ENCODE measurements at regions not wholly inside any gene's neighbourhood (a gene's known extent, or its start where the extent isn't known, plus 50 kb on each side); places are given as distances from the start of the nearest gene placed in this dataset.

GRCh38 chr10:59125666-59126065 is 50.8 kb upstream of the PHYHIPL start:
- Histone ChIP-seq H3K79me2 (ENCODE audit: control insufficient read depth, insufficient read depth, low read length) (no peaks in the 10 kb centered on the region), H3K36me3 (replicated peaks in 1 of 2; ENCODE audit: control extremely low read depth in 1 of 2, control insufficient read depth in 1 of 2, extremely low read depth in 1 of 2, insufficient read depth in 2 of 2, low read length in 1 of 2) (no peaks in the 10 kb centered on the region), H4K20me1 (ENCODE audit: control insufficient read depth, insufficient read depth, low read length, poor library complexity, severe bottlenecking) (no peaks in the 10 kb centered on the region), H3K4me1 (ENCODE audit: control insufficient read depth in 2 of 2, insufficient read depth in 2 of 2, low read length in 2 of 2) (no peaks in the 10 kb centered on the region), H3K9me3 (ENCODE audit: control extremely low read depth in 1 of 3, control insufficient read depth in 2 of 3, insufficient read depth in 1 of 3, low read length in 2 of 3) (no peaks in the 10 kb centered on the region), H3K4me2 (replicated peaks; ENCODE audit: low read depth, low read length, poor library complexity, severe bottlenecking) (no peak overlapping the region), H3K27me3 (replicated peaks in 1 of 4; ENCODE audit: control extremely low read depth in 1 of 4, control insufficient read depth in 3 of 4, insufficient read depth in 4 of 4, low read length in 3 of 4) (no peaks in the 10 kb centered on the region), H3K4me3 (ENCODE audit: control extremely low read depth in 1 of 5, extremely low read depth in 1 of 5, insufficient read depth in 1 of 5, low read depth in 2 of 5, low read length in 4 of 5) (no peak overlapping the region), H3K9ac (ENCODE audit: low read length) (no peak overlapping the region), H2AFZ (ENCODE audit: insufficient read depth, low read depth, low read length, poor library complexity, severe bottlenecking) (no peak overlapping the region), H3K27ac (ENCODE audit: low read length in 2 of 2) (no peak overlapping the region)
- Mint-ChIP-seq H3K27ac (no peak overlapping the region), H3K4me3 (no peak overlapping the region), H3K4me1 (no peaks in the 10 kb centered on the region), H3K9me3 (ENCODE audit: insufficient read depth) (peaks cover 4% of the 10 kb centered on the region), H3K27me3 (no peaks in the 10 kb centered on the region)
- intact Hi-C loops (cut with micrococcal nuclease) = no loop called here
- no peak for ATAC-seq (ENCODE audit: low read depth)
- ChIA-PET POLR2A (no interaction called here), CTCF (no interaction called here)
- TF ChIP-seq EZH2 (IDR thresholded peaks at IDR 0.05; ENCODE audit: borderline replicate concordance, insufficient read depth, low read depth, low read length, poor library complexity, severe bottlenecking) = no peak
- no peak for TF ChIP-seq CTCF (IDR thresholded peaks at IDR 0.05)
- DNase-seq = no peak

GRCh38 chr10:59126261-59126660 is 50.2 kb upstream of the PHYHIPL start:
- Histone ChIP-seq H3K9me3 (ENCODE audit: control extremely low read depth in 1 of 3, control insufficient read depth in 2 of 3, insufficient read depth in 1 of 3, low read length in 2 of 3) (no peaks in the 10 kb centered on the region), H3K9ac (ENCODE audit: low read length) (no peak overlapping the region), H3K27me3 (replicated peaks in 1 of 4; ENCODE audit: control extremely low read depth in 1 of 4, control insufficient read depth in 3 of 4, insufficient read depth in 4 of 4, low read length in 3 of 4) (no peaks in the 10 kb centered on the region), H3K4me2 (replicated peaks; ENCODE audit: low read depth, low read length, poor library complexity, severe bottlenecking) (no peak overlapping the region), H3K4me3 (ENCODE audit: control extremely low read depth in 1 of 5, extremely low read depth in 1 of 5, insufficient read depth in 1 of 5, low read depth in 2 of 5, low read length in 4 of 5) (no peak overlapping the region), H3K36me3 (replicated peaks in 1 of 2; ENCODE audit: control extremely low read depth in 1 of 2, control insufficient read depth in 1 of 2, extremely low read depth in 1 of 2, insufficient read depth in 2 of 2, low read length in 1 of 2) (no peaks in the 10 kb centered on the region), H2AFZ (ENCODE audit: insufficient read depth, low read depth, low read length, poor library complexity, severe bottlenecking) (no peak overlapping the region), H3K27ac (ENCODE audit: low read length in 2 of 2) (no peak overlapping the region), H3K4me1 (ENCODE audit: control insufficient read depth in 2 of 2, insufficient read depth in 2 of 2, low read length in 2 of 2) (no peaks in the 10 kb centered on the region), H4K20me1 (ENCODE audit: control insufficient read depth, insufficient read depth, low read length, poor library complexity, severe bottlenecking) (no peaks in the 10 kb centered on the region), H3K79me2 (ENCODE audit: control insufficient read depth, insufficient read depth, low read length) (no peaks in the 10 kb centered on the region)
- ChIA-PET CTCF (no interaction called here), POLR2A (no interaction called here)
- H3K9me3 Mint-ChIP-seq (ENCODE audit: insufficient read depth) = peaks cover 4% of the 10 kb centered on the region
- no peak for ATAC-seq (ENCODE audit: low read depth)
- 23% methylated on average over 3 of the region's 3 CpGs for WGBS (ENCODE audit: insufficient coverage)
- intact Hi-C loops (cut with micrococcal nuclease) = no loop called here
- no peak overlapping the region for H3K4me3 Mint-ChIP-seq
- no peak for TF ChIP-seq CTCF (IDR thresholded peaks at IDR 0.05)
- TF ChIP-seq EZH2 (IDR thresholded peaks at IDR 0.05; ENCODE audit: borderline replicate concordance, insufficient read depth, low read depth, low read length, poor library complexity, severe bottlenecking) = no peak
- no peaks in the 10 kb centered on the region for H3K4me1 Mint-ChIP-seq
- no peak overlapping the region for H3K27ac Mint-ChIP-seq
- no peak for DNase-seq
- H3K27me3 Mint-ChIP-seq = no peaks in the 10 kb centered on the region

Measured in B cell (primary cell).